22Rv1 (cell line): ENCODE measurements at regions not wholly inside any gene's neighbourhood (a gene's known extent, or its start where the extent isn't known, plus 50 kb on each side); places are given as distances from the start of the nearest gene placed in this dataset.

Experiments used
- ZFX ChIP-seq: fragments of 450-650 bp; IDR thresholded peaks from 2 replicates; pipeline ENCODE4 v1.6.1; 2017; ENCODE audit warnings: antibody characterized with exemption, borderline replicate concordance
- TF ChIP-seq, protein P1 (sequence below): fragments of 450-650 bp; IDR thresholded peaks from 2 replicates; pipeline ENCODE4 v1.5.1; 2017; ENCODE audit warnings: mild to moderate bottlenecking

DNA sequence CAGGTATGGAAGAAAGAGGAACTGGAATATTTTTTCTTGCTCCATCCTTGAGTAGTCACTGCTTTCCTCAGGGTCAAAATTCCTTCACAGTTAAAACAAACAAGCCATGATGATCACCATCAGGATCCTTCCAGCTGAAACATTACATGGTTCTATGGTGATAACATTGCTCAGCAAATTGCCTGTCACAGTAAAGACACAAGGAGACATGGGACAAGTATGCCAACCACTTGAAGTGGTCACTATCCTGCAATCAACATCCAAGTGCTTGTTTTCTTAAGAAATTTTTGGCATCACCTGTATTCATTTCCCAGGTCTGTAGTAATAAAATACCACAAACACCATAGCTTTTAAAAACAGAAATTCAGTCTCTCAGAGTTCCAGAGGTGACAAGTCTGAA, 662.2 kb downstream of the CDH8 start:
- TF ChIP-seq, protein P1, sequence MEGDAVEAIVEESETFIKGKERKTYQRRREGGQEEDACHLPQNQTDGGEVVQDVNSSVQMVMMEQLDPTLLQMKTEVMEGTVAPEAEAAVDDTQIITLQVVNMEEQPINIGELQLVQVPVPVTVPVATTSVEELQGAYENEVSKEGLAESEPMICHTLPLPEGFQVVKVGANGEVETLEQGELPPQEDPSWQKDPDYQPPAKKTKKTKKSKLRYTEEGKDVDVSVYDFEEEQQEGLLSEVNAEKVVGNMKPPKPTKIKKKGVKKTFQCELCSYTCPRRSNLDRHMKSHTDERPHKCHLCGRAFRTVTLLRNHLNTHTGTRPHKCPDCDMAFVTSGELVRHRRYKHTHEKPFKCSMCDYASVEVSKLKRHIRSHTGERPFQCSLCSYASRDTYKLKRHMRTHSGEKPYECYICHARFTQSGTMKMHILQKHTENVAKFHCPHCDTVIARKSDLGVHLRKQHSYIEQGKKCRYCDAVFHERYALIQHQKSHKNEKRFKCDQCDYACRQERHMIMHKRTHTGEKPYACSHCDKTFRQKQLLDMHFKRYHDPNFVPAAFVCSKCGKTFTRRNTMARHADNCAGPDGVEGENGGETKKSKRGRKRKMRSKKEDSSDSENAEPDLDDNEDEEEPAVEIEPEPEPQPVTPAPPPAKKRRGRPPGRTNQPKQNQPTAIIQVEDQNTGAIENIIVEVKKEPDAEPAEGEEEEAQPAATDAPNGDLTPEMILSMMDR, result no peak
- no peak for TF ChIP-seq ZFX
